ENCODE measurements at regions not wholly inside any gene's neighbourhood (a gene's known extent, or its start where the extent isn't known, plus 50 kb on each side); places are given as distances from the start of the nearest gene placed in this dataset.

GRCh38 chr7:156125841-156126730 lies 313.8 kb upstream of the SHH start:
- Histone ChIP-seq H3K27me3 (ENCODE audit: control insufficient read depth in 3 of 3, insufficient read depth in 3 of 3, low read length in 3 of 3) (no peaks in the 10 kb centered on the region), H3K9me3 (ENCODE audit: control insufficient read depth in 2 of 2, insufficient read depth in 1 of 2, low read depth in 1 of 2, low read length in 1 of 2) (no peaks in the 10 kb centered on the region), H3K27ac (ENCODE audit: low read depth in 1 of 3, low read length in 2 of 3) (no peak overlapping the region), H3K36me3 (ENCODE audit: control insufficient read depth in 3 of 3, insufficient read depth in 2 of 3, low read depth in 1 of 3, low read length in 3 of 3) (no peaks in the 10 kb centered on the region), H3K4me1 (ENCODE audit: control insufficient read depth in 3 of 3, insufficient read depth in 2 of 3, low read depth in 1 of 3, low read length in 2 of 3) (peaks cover 0 to 4% (median 0%) of the 10 kb centered on the region in 3 donors), H3K4me3 (ENCODE audit: low read depth in 1 of 3, low read length in 3 of 3) (no peak overlapping the region)
- 91 to 94% (median 92%) methylated on average over 23 of the region's 23 CpGs for WGBS, 3 donors
- DNase-seq, result no peak
- no peak for FAIRE-seq

DNA sequence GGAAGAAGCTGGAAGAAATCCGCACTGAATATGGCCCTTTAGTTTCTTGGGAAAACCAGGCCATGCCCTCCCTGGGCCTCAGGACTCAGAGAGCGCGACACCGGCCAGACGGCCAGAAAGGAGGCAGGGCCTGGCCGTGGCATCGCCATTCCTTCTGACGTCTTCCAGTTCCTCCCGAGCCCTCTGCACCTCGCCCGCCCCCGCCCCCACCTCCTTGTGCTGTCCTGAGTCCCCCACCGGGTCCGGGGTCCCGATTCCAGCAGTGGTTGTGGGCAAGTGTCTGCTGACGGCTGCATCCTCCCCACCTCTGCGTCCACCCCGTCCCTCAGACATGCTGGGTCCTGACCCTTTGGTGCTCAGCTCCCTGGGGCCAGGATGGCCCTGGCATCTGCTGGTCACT lies 312.1 kb upstream of the SHH start:
- Histone ChIP-seq H3K4me3 (ENCODE audit: low read depth in 1 of 3, low read length in 3 of 3) (no peak overlapping the region), H3K4me1 (ENCODE audit: control insufficient read depth in 3 of 3, insufficient read depth in 2 of 3, low read depth in 1 of 3, low read length in 2 of 3) (peaks cover 0 to under 1% (median 0%) of the 10 kb centered on the region in 3 donors), H3K27ac (ENCODE audit: low read depth in 1 of 3, low read length in 2 of 3) (no peak overlapping the region), H3K27me3 (ENCODE audit: control insufficient read depth in 3 of 3, insufficient read depth in 3 of 3, low read length in 3 of 3) (no peaks in the 10 kb centered on the region), H3K9me3 (ENCODE audit: control insufficient read depth in 2 of 2, insufficient read depth in 1 of 2, low read depth in 1 of 2, low read length in 1 of 2) (no peaks in the 10 kb centered on the region), H3K36me3 (ENCODE audit: control insufficient read depth in 3 of 3, insufficient read depth in 2 of 3, low read depth in 1 of 3, low read length in 3 of 3) (no peaks in the 10 kb centered on the region)
- no peak for FAIRE-seq
- 83 to 92% (median 86%) methylated on average over 15 to 18 of the region's 18 CpGs for WGBS, 3 donors
- DNase-seq, result no peak

DNA sequence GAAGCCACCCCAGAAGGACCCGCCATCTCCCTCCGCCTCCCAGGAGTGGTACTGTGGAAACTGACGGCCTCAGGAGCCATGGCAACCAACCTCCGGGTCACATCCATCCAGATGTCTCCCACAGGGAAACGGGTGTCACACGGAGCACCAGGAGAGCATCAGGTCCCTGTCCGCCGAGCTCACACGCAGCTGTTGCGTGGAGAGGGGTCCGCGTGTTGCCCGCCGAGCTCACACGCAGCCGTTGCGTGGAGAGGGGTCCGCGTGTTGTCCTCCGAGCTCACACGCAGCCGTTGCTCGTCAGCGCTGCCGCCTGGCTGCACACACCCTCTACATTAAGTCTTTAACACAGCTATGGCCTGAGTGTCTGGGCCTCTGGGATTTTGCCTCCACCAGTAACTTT lies 311.1 kb upstream of the SHH start:
- Histone ChIP-seq H3K9me3 (ENCODE audit: control insufficient read depth in 2 of 2, insufficient read depth in 1 of 2, low read depth in 1 of 2, low read length in 1 of 2) (no peaks in the 10 kb centered on the region), H3K27me3 (ENCODE audit: control insufficient read depth in 3 of 3, insufficient read depth in 3 of 3, low read length in 3 of 3) (no peaks in the 10 kb centered on the region), H3K4me1 (ENCODE audit: control insufficient read depth in 3 of 3, insufficient read depth in 2 of 3, low read depth in 1 of 3, low read length in 2 of 3) (no peaks in the 10 kb centered on the region), H3K4me3 (ENCODE audit: low read depth in 1 of 3, low read length in 3 of 3) (no peak overlapping the region), H3K27ac (ENCODE audit: low read depth in 1 of 3, low read length in 2 of 3) (no peak overlapping the region), H3K36me3 (ENCODE audit: control insufficient read depth in 3 of 3, insufficient read depth in 2 of 3, low read depth in 1 of 3, low read length in 3 of 3) (no peaks in the 10 kb centered on the region)
- 91 to 93% (median 91%) methylated on average over 25 of the region's 25 CpGs for WGBS, 3 donors
- no peak for FAIRE-seq
- DNase-seq, result no peak

DNA sequence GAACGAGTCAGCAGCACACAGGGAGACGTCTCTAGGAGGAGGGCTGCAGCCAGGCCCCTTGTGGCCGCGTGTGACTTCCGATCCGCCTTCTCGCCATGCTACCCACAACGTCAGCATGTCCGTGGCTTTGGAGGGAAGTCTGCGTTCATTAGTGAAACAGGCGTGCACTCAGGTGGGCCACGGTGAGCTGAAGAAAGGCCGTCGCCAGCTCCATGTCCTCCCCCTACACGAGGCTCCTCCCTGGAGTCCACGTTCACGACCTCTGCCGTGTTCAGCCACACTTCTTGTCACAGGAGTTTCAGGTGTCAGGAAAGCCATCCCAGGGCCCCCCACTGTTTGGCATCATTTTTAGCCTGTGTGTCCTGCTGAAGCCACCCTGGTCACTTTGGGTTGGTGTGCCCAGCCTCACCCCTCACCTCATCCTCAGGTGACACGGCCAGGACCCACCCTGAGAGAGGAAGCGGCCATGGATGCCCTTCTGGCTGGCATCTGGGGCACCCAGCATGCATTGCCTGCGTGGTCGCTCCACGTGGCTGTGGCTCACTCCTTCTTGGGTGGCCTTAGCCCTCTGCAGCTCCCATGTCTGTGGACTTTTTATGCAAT lies 310.6 kb upstream of the SHH start:
- H3K27ac ChIP-seq (ENCODE audit: low read depth in 1 of 3, low read length in 2 of 3), result no peak overlapping the region
- no peaks in the 10 kb centered on the region for H3K4me1 ChIP-seq (ENCODE audit: control insufficient read depth in 3 of 3, insufficient read depth in 2 of 3, low read depth in 1 of 3, low read length in 2 of 3)
- FAIRE-seq (no peak), DNase-seq (no peak)
- no peaks in the 10 kb centered on the region for H3K36me3 ChIP-seq (ENCODE audit: control insufficient read depth in 3 of 3, insufficient read depth in 2 of 3, low read depth in 1 of 3, low read length in 3 of 3)
- H3K4me3 ChIP-seq (ENCODE audit: low read depth in 1 of 3, low read length in 3 of 3), result no peak overlapping the region
- 81 to 86% (median 85%) methylated on average over 23 of the region's 23 CpGs for WGBS, 3 donors
- H3K27me3 ChIP-seq (ENCODE audit: control insufficient read depth in 3 of 3, insufficient read depth in 3 of 3, low read length in 3 of 3), result no peaks in the 10 kb centered on the region
- H3K9me3 ChIP-seq (ENCODE audit: control insufficient read depth in 2 of 2, insufficient read depth in 1 of 2, low read depth in 1 of 2, low read length in 1 of 2), result no peaks in the 10 kb centered on the region

GRCh38 chr7:156121956-156122355 lies 309.7 kb upstream of the SHH start:
- H3K36me3 ChIP-seq (ENCODE audit: control insufficient read depth in 3 of 3, insufficient read depth in 2 of 3, low read depth in 1 of 3, low read length in 3 of 3), result no peaks in the 10 kb centered on the region
- no peaks in the 10 kb centered on the region for H3K27me3 ChIP-seq (ENCODE audit: control insufficient read depth in 3 of 3, insufficient read depth in 3 of 3, low read length in 3 of 3)
- DNase-seq (no peak), FAIRE-seq (no peak)
- 88 to 90% (median 89%) methylated on average over 17 of the region's 17 CpGs for WGBS, 3 donors
- H3K27ac ChIP-seq (ENCODE audit: low read depth in 1 of 3, low read length in 2 of 3), result no peak overlapping the region
- H3K9me3 ChIP-seq (ENCODE audit: control insufficient read depth in 2 of 2, insufficient read depth in 1 of 2, low read depth in 1 of 2, low read length in 1 of 2), result no peaks in the 10 kb centered on the region
- no peak overlapping the region for H3K4me3 ChIP-seq (ENCODE audit: low read depth in 1 of 3, low read length in 3 of 3)
- H3K4me1 ChIP-seq (ENCODE audit: control insufficient read depth in 3 of 3, insufficient read depth in 2 of 3, low read depth in 1 of 3, low read length in 2 of 3), result no peaks in the 10 kb centered on the region

- no peak for FAIRE-seq
- 69 to 84% (median 77%) methylated on average over 8 to 10 of the region's 10 CpGs for WGBS, 3 donors
- no peaks in the 10 kb centered on the region for H3K36me3 ChIP-seq (ENCODE audit: control insufficient read depth in 3 of 3, insufficient read depth in 2 of 3, low read depth in 1 of 3, low read length in 3 of 3)
- no peaks in the 10 kb centered on the region for H3K4me1 ChIP-seq (ENCODE audit: control insufficient read depth in 3 of 3, insufficient read depth in 2 of 3, low read depth in 1 of 3, low read length in 2 of 3)
- H3K27me3 ChIP-seq (ENCODE audit: control insufficient read depth in 3 of 3, insufficient read depth in 3 of 3, low read length in 3 of 3), result no peaks in the 10 kb centered on the region
- H3K27ac ChIP-seq (ENCODE audit: low read depth in 1 of 3, low read length in 2 of 3), result no peak overlapping the region
- no peaks in the 10 kb centered on the region for H3K9me3 ChIP-seq (ENCODE audit: control insufficient read depth in 2 of 2, insufficient read depth in 1 of 2, low read depth in 1 of 2, low read length in 1 of 2)
- no peak overlapping the region for H3K4me3 ChIP-seq (ENCODE audit: low read depth in 1 of 3, low read length in 3 of 3)
- DNase-seq, result no peak
Observed at GRCh38 chr7:156121434-156121833, 309.2 kb upstream of the SHH start.

GRCh38 chr7:156120552-156120951 lies 308.3 kb upstream of the SHH start:
- WGBS, 3 donors, result 88 to 92% (median 91%) methylated on average over 17 of the region's 17 CpGs
- FAIRE-seq (no peak), DNase-seq (no peak)

GRCh38 chr7:156119771-156120170 lies 307.5 kb upstream of the SHH start:
- H3K9me3 ChIP-seq (ENCODE audit: control insufficient read depth in 2 of 2, insufficient read depth in 1 of 2, low read depth in 1 of 2, low read length in 1 of 2), result no peaks in the 10 kb centered on the region
- H3K4me3 ChIP-seq (ENCODE audit: low read depth in 1 of 3, low read length in 3 of 3), result no peak overlapping the region
- H3K27me3 ChIP-seq (ENCODE audit: control insufficient read depth in 3 of 3, insufficient read depth in 3 of 3, low read length in 3 of 3), result no peaks in the 10 kb centered on the region
- no peaks in the 10 kb centered on the region for H3K4me1 ChIP-seq (ENCODE audit: control insufficient read depth in 3 of 3, insufficient read depth in 2 of 3, low read depth in 1 of 3, low read length in 2 of 3)
- no peak for DNase-seq
- H3K36me3 ChIP-seq (ENCODE audit: control insufficient read depth in 3 of 3, insufficient read depth in 2 of 3, low read depth in 1 of 3, low read length in 3 of 3), result no peaks in the 10 kb centered on the region
- no peak overlapping the region for H3K27ac ChIP-seq (ENCODE audit: low read depth in 1 of 3, low read length in 2 of 3)
- no peak for FAIRE-seq
- WGBS, 3 donors, result 79 to 83% (median 79%) methylated on average over 6 of the region's 6 CpGs

More at GRCh38 chr7:156120552-156120951, 308.3 kb upstream of the SHH start:
- no peaks in the 10 kb centered on the region for H3K36me3 ChIP-seq (ENCODE audit: control insufficient read depth in 3 of 3, insufficient read depth in 2 of 3, low read depth in 1 of 3, low read length in 3 of 3)
- H3K9me3 ChIP-seq (ENCODE audit: control insufficient read depth in 2 of 2, insufficient read depth in 1 of 2, low read depth in 1 of 2, low read length in 1 of 2), result no peaks in the 10 kb centered on the region
- no peaks in the 10 kb centered on the region for H3K27me3 ChIP-seq (ENCODE audit: control insufficient read depth in 3 of 3, insufficient read depth in 3 of 3, low read length in 3 of 3)
- H3K4me3 ChIP-seq (ENCODE audit: low read depth in 1 of 3, low read length in 3 of 3), result no peak overlapping the region
- H3K4me1 ChIP-seq (ENCODE audit: control insufficient read depth in 3 of 3, insufficient read depth in 2 of 3, low read depth in 1 of 3, low read length in 2 of 3), result no peaks in the 10 kb centered on the region
- no peak overlapping the region for H3K27ac ChIP-seq (ENCODE audit: low read depth in 1 of 3, low read length in 2 of 3)
